ENCODE measurements at regions not wholly inside any gene's neighbourhood (a gene's known extent, or its start where the extent isn't known, plus 50 kb on each side); places are given as distances from the start of the nearest gene placed in this dataset.

DNA sequence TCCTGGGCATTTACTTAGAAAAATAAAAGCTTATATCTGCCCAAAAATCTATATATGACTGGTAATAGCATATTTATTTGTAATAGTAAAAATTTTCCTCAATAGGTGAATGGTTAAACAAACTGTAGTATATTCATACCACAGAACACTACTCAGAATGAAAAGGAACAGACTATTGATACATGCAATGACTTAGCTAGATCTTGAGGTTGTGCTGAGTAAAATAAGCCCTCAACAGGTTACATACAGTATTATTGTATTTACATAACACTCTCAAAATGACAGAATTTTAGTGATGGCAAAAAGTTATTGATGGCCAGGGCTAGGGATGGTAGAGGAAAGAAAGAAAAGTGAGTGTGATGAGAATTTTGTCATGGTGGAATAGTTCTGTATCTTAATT, 178.4 kb downstream of the BMP4 start:
- H3K36me3 ChIP-seq (replicated peaks in 1 of 2; ENCODE audit: control extremely low read depth in 1 of 2, control insufficient read depth in 1 of 2, extremely low read depth in 1 of 2, insufficient read depth in 2 of 2, low read length in 1 of 2), result no peaks in the 10 kb centered on the region
- ChIA-PET CTCF (no interaction called here), POLR2A (no interaction called here)
- no peaks in the 10 kb centered on the region for H4K20me1 ChIP-seq (ENCODE audit: control insufficient read depth, insufficient read depth, low read length, poor library complexity, severe bottlenecking)
- no peak overlapping the region for H3K4me3 ChIP-seq (ENCODE audit: control extremely low read depth in 1 of 5, extremely low read depth in 1 of 5, insufficient read depth in 1 of 5, low read depth in 2 of 5, low read length in 4 of 5)
- no peaks in the 10 kb centered on the region for H3K27me3 ChIP-seq (replicated peaks in 1 of 4; ENCODE audit: control extremely low read depth in 1 of 4, control insufficient read depth in 3 of 4, insufficient read depth in 4 of 4, low read length in 3 of 4)
- H3K9me3 ChIP-seq (ENCODE audit: control extremely low read depth in 1 of 3, control insufficient read depth in 2 of 3, insufficient read depth in 1 of 3, low read length in 2 of 3), result no peaks in the 10 kb centered on the region
- Mint-ChIP-seq H3K4me3 (no peak overlapping the region), H3K27ac (no peak overlapping the region), H3K9me3 (ENCODE audit: insufficient read depth) (no peaks in the 10 kb centered on the region), H3K4me1 (no peaks in the 10 kb centered on the region), H3K27me3 (no peaks in the 10 kb centered on the region)
- intact Hi-C loops (cut with micrococcal nuclease), result no loop called here
- no peak for ATAC-seq (ENCODE audit: low read depth)
- H3K9ac ChIP-seq (ENCODE audit: low read length), result no peak overlapping the region
- no peak overlapping the region for H3K4me2 ChIP-seq (replicated peaks; ENCODE audit: low read depth, low read length, poor library complexity, severe bottlenecking)
- TF ChIP-seq, protein P1, sequence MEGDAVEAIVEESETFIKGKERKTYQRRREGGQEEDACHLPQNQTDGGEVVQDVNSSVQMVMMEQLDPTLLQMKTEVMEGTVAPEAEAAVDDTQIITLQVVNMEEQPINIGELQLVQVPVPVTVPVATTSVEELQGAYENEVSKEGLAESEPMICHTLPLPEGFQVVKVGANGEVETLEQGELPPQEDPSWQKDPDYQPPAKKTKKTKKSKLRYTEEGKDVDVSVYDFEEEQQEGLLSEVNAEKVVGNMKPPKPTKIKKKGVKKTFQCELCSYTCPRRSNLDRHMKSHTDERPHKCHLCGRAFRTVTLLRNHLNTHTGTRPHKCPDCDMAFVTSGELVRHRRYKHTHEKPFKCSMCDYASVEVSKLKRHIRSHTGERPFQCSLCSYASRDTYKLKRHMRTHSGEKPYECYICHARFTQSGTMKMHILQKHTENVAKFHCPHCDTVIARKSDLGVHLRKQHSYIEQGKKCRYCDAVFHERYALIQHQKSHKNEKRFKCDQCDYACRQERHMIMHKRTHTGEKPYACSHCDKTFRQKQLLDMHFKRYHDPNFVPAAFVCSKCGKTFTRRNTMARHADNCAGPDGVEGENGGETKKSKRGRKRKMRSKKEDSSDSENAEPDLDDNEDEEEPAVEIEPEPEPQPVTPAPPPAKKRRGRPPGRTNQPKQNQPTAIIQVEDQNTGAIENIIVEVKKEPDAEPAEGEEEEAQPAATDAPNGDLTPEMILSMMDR (IDR thresholded peaks at IDR 0.05), result no peak
- no peak for TF ChIP-seq EZH2 (IDR thresholded peaks at IDR 0.05; ENCODE audit: borderline replicate concordance, insufficient read depth, low read depth, low read length, poor library complexity, severe bottlenecking)
- H2AFZ ChIP-seq (ENCODE audit: insufficient read depth, low read depth, low read length, poor library complexity, severe bottlenecking), result no peak overlapping the region
- no peak overlapping the region for H3K27ac ChIP-seq (ENCODE audit: low read length in 2 of 2)
- DNase-seq, result no peak
- no peaks in the 10 kb centered on the region for H3K4me1 ChIP-seq (ENCODE audit: control insufficient read depth in 2 of 2, insufficient read depth in 2 of 2, low read length in 2 of 2)
- H3K79me2 ChIP-seq (ENCODE audit: control insufficient read depth, insufficient read depth, low read length), result no peaks in the 10 kb centered on the region

DNA sequence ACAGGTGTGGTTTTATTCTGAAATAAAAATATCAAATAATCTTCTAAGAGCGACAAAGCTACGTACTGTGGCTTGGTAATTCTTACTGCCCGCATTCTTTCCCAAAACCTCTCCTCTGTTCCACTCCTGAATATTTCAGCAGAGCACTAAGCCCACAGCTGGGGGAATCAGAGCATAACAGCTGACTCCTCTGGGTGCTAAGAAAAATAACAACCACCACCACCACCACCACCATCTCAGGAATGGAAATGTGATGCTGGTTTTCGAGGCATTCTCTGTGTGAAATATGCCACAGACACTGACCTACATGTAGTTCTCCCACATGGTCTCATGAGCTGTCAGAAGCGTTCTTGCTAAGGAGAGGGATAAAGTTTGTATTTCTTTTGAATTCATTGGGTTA, 183.7 kb downstream of the BMP4 start:
- no peak overlapping the region for H3K4me2 ChIP-seq (replicated peaks; ENCODE audit: low read depth, low read length, poor library complexity, severe bottlenecking)
- no peak overlapping the region for H3K27ac ChIP-seq (ENCODE audit: low read length in 2 of 2)
- no peaks in the 10 kb centered on the region for H3K4me1 Mint-ChIP-seq
- no peak overlapping the region for H2AFZ ChIP-seq (ENCODE audit: insufficient read depth, low read depth, low read length, poor library complexity, severe bottlenecking)
- no peaks in the 10 kb centered on the region for H3K9me3 ChIP-seq (ENCODE audit: control extremely low read depth in 1 of 3, control insufficient read depth in 2 of 3, insufficient read depth in 1 of 3, low read length in 2 of 3)
- H4K20me1 ChIP-seq (ENCODE audit: control insufficient read depth, insufficient read depth, low read length, poor library complexity, severe bottlenecking), result no peaks in the 10 kb centered on the region
- no peak overlapping the region for H3K4me3 ChIP-seq (ENCODE audit: control extremely low read depth in 1 of 5, extremely low read depth in 1 of 5, insufficient read depth in 1 of 5, low read depth in 2 of 5, low read length in 4 of 5)
- no peak for DNase-seq
- TF ChIP-seq, protein P1 (IDR thresholded peaks at IDR 0.05), result no peak
- no peak for TF ChIP-seq EZH2 (IDR thresholded peaks at IDR 0.05; ENCODE audit: borderline replicate concordance, insufficient read depth, low read depth, low read length, poor library complexity, severe bottlenecking)
- ATAC-seq (ENCODE audit: low read depth), result no peak
- no peaks in the 10 kb centered on the region for H3K9me3 Mint-ChIP-seq (ENCODE audit: insufficient read depth)
- WGBS (ENCODE audit: insufficient coverage), result 100% methylated on average over 1 of the region's 5 CpGs
- H3K27me3 ChIP-seq (replicated peaks in 1 of 4; ENCODE audit: control extremely low read depth in 1 of 4, control insufficient read depth in 3 of 4, insufficient read depth in 4 of 4, low read length in 3 of 4), result no peaks in the 10 kb centered on the region
- H3K27me3 Mint-ChIP-seq, result no peaks in the 10 kb centered on the region
- ChIA-PET CTCF (interaction anchor here (1.0 to 1.6 kb wide), 2 partner anchors 14 to 233 kb away, joined by 3 read pairs; no protein-coding TSS in a partner anchor), POLR2A (no interaction called here)
- no peaks in the 10 kb centered on the region for H3K36me3 ChIP-seq (replicated peaks in 1 of 2; ENCODE audit: control extremely low read depth in 1 of 2, control insufficient read depth in 1 of 2, extremely low read depth in 1 of 2, insufficient read depth in 2 of 2, low read length in 1 of 2)
- no peaks in the 10 kb centered on the region for H3K79me2 ChIP-seq (ENCODE audit: control insufficient read depth, insufficient read depth, low read length)
- no peak overlapping the region for H3K4me3 Mint-ChIP-seq
- H3K9ac ChIP-seq (ENCODE audit: low read length), result no peak overlapping the region
- H3K4me1 ChIP-seq (ENCODE audit: control insufficient read depth in 2 of 2, insufficient read depth in 2 of 2, low read length in 2 of 2), result no peaks in the 10 kb centered on the region
- intact Hi-C loops (cut with micrococcal nuclease), result no loop called here
- no peak overlapping the region for H3K27ac Mint-ChIP-seq

All from B cell (primary cell).